IMR-90 (cell line): ENCODE measurements at regions not wholly inside any gene's neighbourhood (a gene's known extent, or its start where the extent isn't known, plus 50 kb on each side); places are given as distances from the start of the nearest gene placed in this dataset.

Experiments
- ATAC-seq: fragments of 200-7000 bp; cut with Tn5 transposase; 2 replicates; pipeline ENCODE4 v1.9.1; 2020; ENCODE audit warnings: low read depth, mild to moderate bottlenecking, moderate library complexity
- BruUV-seq: library from RNA; stranded (reverse); fragments of 400-500 nt; replicated peaks from 2 replicates; lab custom pipeline; 2021; lab: Mats Ljungman, UMichigan
- CTCF ChIA-PET: fragments of 300-600 bp; formaldehyde crosslinking; extraction: SDS; loops from one replicate; lab custom pipeline; 2021; ENCODE audit warnings: antibody characterized with exemption; lab: Yijun Ruan, JAX
- POLR2A ChIA-PET: fragments of 300-600 bp; sonication (Branson Sonifier 250); formaldehyde crosslinking; loops from one replicate; lab custom pipeline; 2022; ENCODE audit warnings: antibody characterized with exemption; ENCODE audit not compliant: unreplicated experiment; lab: Charles Lee
- DNase-seq: peaks from one replicate; pipeline ENCODE4 v3.0.0; 2013
- H2AFZ ChIP-seq: replicated peaks from 2 replicates; pipeline ENCODE3; 2013; ENCODE audit warnings: low read length, mild to moderate bottlenecking; ENCODE audit not compliant: poor library complexity
- H2AK5ac ChIP-seq: 2 replicates; pipeline ENCODE4 v1.6.1; 2013; ENCODE audit warnings: low read depth, low read length, inconsistent platforms
- H2AK9ac ChIP-seq: replicated peaks from 2 replicates; pipeline ENCODE3; 2013; ENCODE audit warnings: mild to moderate bottlenecking, low read depth, low read length, moderate library complexity; ENCODE audit not compliant: poor library complexity
- H2BK120ac ChIP-seq: 2 replicates; pipeline ENCODE4 v1.6.1; 2013; ENCODE audit warnings: low read depth, low read length, inconsistent platforms
- H2BK15ac ChIP-seq: 3 replicates; pipeline ENCODE4 v1.6.1; 2013; ENCODE audit warnings: low read depth, low read length, inconsistent platforms
- H2BK20ac ChIP-seq: 2 replicates; pipeline ENCODE4 v1.6.1; 2013; ENCODE audit warnings: low read depth, mild to moderate bottlenecking, inconsistent platforms, low read length, moderate library complexity
- H2BK5ac ChIP-seq: 2 replicates; pipeline ENCODE4 v1.6.1; 2013; ENCODE audit warnings: mild to moderate bottlenecking, low read depth, low read length, inconsistent platforms; ENCODE audit not compliant: poor library complexity, severe bottlenecking
- H3K14ac ChIP-seq: replicated peaks from 2 replicates; pipeline ENCODE4 v1.6.1; 2013; ENCODE audit warnings: low read depth, low read length, inconsistent platforms
- H3K18ac ChIP-seq: 2 replicates; pipeline ENCODE4 v1.6.1; 2013; ENCODE audit warnings: low read depth, low read length, control low read depth
- H3K23ac ChIP-seq: 2 replicates; pipeline ENCODE4 v1.6.1; 2013; ENCODE audit warnings: low read depth, low read length, inconsistent platforms
- H3K27ac ChIP-seq: 2 replicates; pipeline ENCODE4 v1.5.1; 2013; ENCODE audit warnings: mild to moderate bottlenecking, control low read depth, low read length; ENCODE audit not compliant: insufficient read depth
- H3K27me3 ChIP-seq: 2 replicates; pipeline ENCODE4 v1.6.1; 2013; ENCODE audit warnings: low read length; ENCODE audit not compliant: control insufficient read depth, insufficient read depth
- H3K36me3 ChIP-seq: 2 replicates; pipeline ENCODE4 v1.6.1; 2013; ENCODE audit warnings: low read length, mixed read lengths; ENCODE audit not compliant: control insufficient read depth, insufficient read depth
- H3K4ac ChIP-seq: 2 replicates; pipeline ENCODE4 v1.6.1; 2013; ENCODE audit warnings: low read depth, low read length, inconsistent platforms
- H3K4me1 ChIP-seq: 2 replicates; pipeline ENCODE4 v1.6.1; 2013; ENCODE audit warnings: low read length, mixed read lengths; ENCODE audit not compliant: control insufficient read depth, insufficient read depth
- H3K4me2 ChIP-seq: 2 replicates; pipeline ENCODE4 v1.6.1; 2013; ENCODE audit warnings: low read depth, mild to moderate bottlenecking, control low read depth, low read length, moderate library complexity
- H3K4me3 ChIP-seq: 2 replicates; pipeline ENCODE4 v1.5.1; 2013; ENCODE audit warnings: low read depth, mild to moderate bottlenecking, control low read depth, low read length, moderate library complexity; ENCODE audit not compliant: insufficient read depth
- H3K56ac ChIP-seq: 2 replicates; pipeline ENCODE4 v1.6.1; 2013; ENCODE audit warnings: low read length, inconsistent platforms; ENCODE audit not compliant: insufficient read depth; ENCODE audit errors: extremely low read depth
- H3K79me1 ChIP-seq, 2 experiments: 2 replicates each; pipeline ENCODE4 v1.6.1; 2013; ENCODE audit warnings: low read length in 2 of 2, inconsistent platforms in 1 of 2, low read depth in 1 of 2
- H3K9ac ChIP-seq: 2 replicates; pipeline ENCODE4 v1.6.1; 2013; ENCODE audit warnings: low read depth, low read length, control low read depth
- H3K9me1 ChIP-seq: 2 replicates; pipeline ENCODE4 v1.6.1; 2013; ENCODE audit warnings: low read length, inconsistent platforms; ENCODE audit not compliant: insufficient read depth
- H3K9me3 ChIP-seq: 2 replicates; pipeline ENCODE4 v1.6.1; 2013; ENCODE audit warnings: low read length; ENCODE audit not compliant: control insufficient read depth, insufficient read depth
- H4K20me1 ChIP-seq: 2 replicates; pipeline ENCODE4 v1.6.1; 2013; ENCODE audit warnings: low read length, inconsistent platforms; ENCODE audit not compliant: insufficient read depth
- H4K5ac ChIP-seq: 2 replicates; pipeline ENCODE4 v1.6.1; 2013; ENCODE audit warnings: mild to moderate bottlenecking, low read depth, low read length, control low read depth
- H4K8ac ChIP-seq, 2 experiments: 2 replicates each; pipeline ENCODE4 v1.6.1; 2013; ENCODE audit warnings: low read depth in 2 of 2, low read length in 2 of 2, control low read depth in 1 of 2, inconsistent platforms in 1 of 2
- H4K91ac ChIP-seq: 2 replicates; pipeline ENCODE4 v1.6.1; 2013; ENCODE audit warnings: low read depth, low read length, inconsistent platforms; ENCODE audit not compliant: insufficient read depth
- BHLHE40 ChIP-seq: fragments of 150-350 bp; IDR thresholded peaks from 2 replicates; pipeline ENCODE4 v1.6.1; 2016; ENCODE audit warnings: mild to moderate bottlenecking, low read depth, low read length
- CEBPB ChIP-seq: IDR thresholded peaks from 2 replicates; pipeline ENCODE4 v1.6.1; 2012; ENCODE audit warnings: low read depth, low read length, improper control_type of control experiment
- CHD1 ChIP-seq: IDR thresholded peaks from 2 replicates; pipeline ENCODE4 v1.6.1; 2012; ENCODE audit warnings: low read depth, low read length, improper control_type of control experiment
- MAFK ChIP-seq: IDR thresholded peaks from 2 replicates; pipeline ENCODE4 v1.6.1; 2012; ENCODE audit warnings: low read depth, low read length, improper control_type of control experiment
- MAZ ChIP-seq: IDR thresholded peaks from 2 replicates; pipeline ENCODE4 v1.6.1; 2012; ENCODE audit warnings: low read depth, mild to moderate bottlenecking, low read length, improper control_type of control experiment, moderate library complexity, borderline replicate concordance
- MXI1 ChIP-seq: IDR thresholded peaks from 2 replicates; pipeline ENCODE4 v1.6.1; 2012; ENCODE audit warnings: low read depth, mild to moderate bottlenecking, low read length, moderate library complexity, borderline replicate concordance
- POLR2A ChIP-seq: IDR thresholded peaks from 2 replicates; pipeline ENCODE4 v1.6.1; 2012; ENCODE audit warnings: mild to moderate bottlenecking, low read depth, low read length
- RAD21 ChIP-seq: IDR thresholded peaks from 2 replicates; pipeline ENCODE4 v1.6.1; 2012; ENCODE audit warnings: low read length, improper control_type of control experiment
- RCOR1 ChIP-seq: IDR thresholded peaks from 2 replicates; pipeline ENCODE4 v1.6.1; 2012; ENCODE audit warnings: mild to moderate bottlenecking, low read length, improper control_type of control experiment; ENCODE audit not compliant: insufficient replicate concordance
- RFX5 ChIP-seq: IDR thresholded peaks from 2 replicates; pipeline ENCODE4 v1.8.0; 2012; ENCODE audit warnings: low read depth, mild to moderate bottlenecking, low read length, moderate library complexity
- WGBS, 2 experiments: methylation state at CpG; one replicate each; pipeline versions ENCODE4 v1.1.5 to v1.1.7; 2013; ENCODE audit warnings: missing lambda C conversion rate in 2 of 2; ENCODE audit not compliant: insufficient read length in 1 of 2; ENCODE audit errors: extremely low coverage in 2 of 2; 5-methylcytosine and 5-hydroxymethylcytosine counted together
- dilution Hi-C: fragments of 300-500 bp; cut with HindIII; formaldehyde crosslinking; loops from one replicate; pipeline ENCODE4 v1.14.3; 2018; ENCODE audit warnings: low sequenced_read_pairs; ENCODE audit not compliant: unreplicated experiment
- in situ Hi-C: fragments of 300-500 bp; cut with MboI; formaldehyde crosslinking; loops from 3 replicates; pipeline ENCODE4 v1.14.3; 2019; ENCODE audit warnings: low sequenced_read_pairs, inconsistent platforms, mixed read lengths
- intact Hi-C: fragments of 100-400 bp; cut with micrococcal nuclease; formaldehyde crosslinking; loops from 2 replicates; pipeline ENCODE4 v1.10.0; 2022
- TF ChIP-seq, protein P1 (sequence below): fragments of 150-350 bp; IDR thresholded peaks from 2 replicates; pipeline ENCODE4 v1.6.1; 2016; ENCODE audit warnings: low read depth, mild to moderate bottlenecking, low read length, moderate library complexity, borderline replicate concordance
- TF ChIP-seq, protein P2 (sequence below): conservative IDR thresholded peaks from 2 replicates; pipeline ENCODE4 v1.5.1; 2012; ENCODE audit warnings: mild to moderate bottlenecking, low read depth, low read length, improper control_type of control experiment

DNA sequence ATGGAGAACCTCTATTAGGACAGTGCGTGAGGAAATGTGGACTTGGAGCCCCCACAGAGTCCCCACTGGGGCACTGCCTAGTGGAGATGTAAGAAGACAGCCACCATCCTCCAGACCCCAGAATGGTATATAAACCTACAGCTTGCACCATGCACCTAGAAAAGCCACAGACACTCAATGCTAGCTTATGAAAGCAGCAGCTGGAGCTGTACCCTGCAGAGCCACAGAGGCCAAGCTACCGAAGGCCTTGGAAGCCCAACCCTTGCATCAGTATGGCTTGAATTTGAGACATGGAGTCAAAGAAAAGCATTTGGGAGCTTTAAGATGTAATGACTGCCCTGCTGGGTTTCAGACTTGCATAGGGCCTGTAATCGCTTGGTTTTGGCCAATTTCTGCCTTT is 361.3 kb downstream of the ZNF248 start:
- Histone ChIP-seq H3K23ac (no peak overlapping the region), H3K9me1 (no peaks in the 10 kb centered on the region), H3K27ac (no peak overlapping the region), H2BK20ac (no peak overlapping the region), H3K4ac (no peak overlapping the region), H3K4me2 (no peak overlapping the region), H3K4me1 (no peaks in the 10 kb centered on the region), H2AK5ac (no peak overlapping the region), H2BK15ac (no peak overlapping the region), H3K4me3 (no peak overlapping the region), H3K18ac (no peak overlapping the region), H4K8ac (no peak overlapping the region), H2BK5ac (no peak overlapping the region), H3K9me3 (peaks cover 4% of the 10 kb centered on the region), H3K79me1 (no peaks in the 10 kb centered on the region), H4K20me1 (no peaks in the 10 kb centered on the region), H4K5ac (no peak overlapping the region), H3K27me3 (no peaks in the 10 kb centered on the region), H2BK120ac (no peak overlapping the region), H2AK9ac (no peak overlapping the region), H3K9ac (no peak overlapping the region), H3K36me3 (no peaks in the 10 kb centered on the region), H3K56ac (no peak overlapping the region), H3K14ac (no peak overlapping the region), H4K91ac (no peak overlapping the region), H2AFZ (no peak overlapping the region)
- ChIA-PET CTCF (no interaction called here), POLR2A (no interaction called here)
- TF ChIP-seq, protein P1, sequence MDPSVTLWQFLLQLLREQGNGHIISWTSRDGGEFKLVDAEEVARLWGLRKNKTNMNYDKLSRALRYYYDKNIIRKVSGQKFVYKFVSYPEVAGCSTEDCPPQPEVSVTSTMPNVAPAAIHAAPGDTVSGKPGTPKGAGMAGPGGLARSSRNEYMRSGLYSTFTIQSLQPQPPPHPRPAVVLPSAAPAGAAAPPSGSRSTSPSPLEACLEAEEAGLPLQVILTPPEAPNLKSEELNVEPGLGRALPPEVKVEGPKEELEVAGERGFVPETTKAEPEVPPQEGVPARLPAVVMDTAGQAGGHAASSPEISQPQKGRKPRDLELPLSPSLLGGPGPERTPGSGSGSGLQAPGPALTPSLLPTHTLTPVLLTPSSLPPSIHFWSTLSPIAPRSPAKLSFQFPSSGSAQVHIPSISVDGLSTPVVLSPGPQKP, result no peak
- TF ChIP-seq MAZ, result no peak
- no peak for TF ChIP-seq BHLHE40
- TF ChIP-seq MAFK, result no peak
- TF ChIP-seq POLR2A, result no peak
- no peak for TF ChIP-seq RFX5
- no peak for TF ChIP-seq CEBPB
- TF ChIP-seq MXI1, result no peak
- no peak for TF ChIP-seq RCOR1
- no peak for TF ChIP-seq CHD1
- TF ChIP-seq RAD21, result no peak
- TF ChIP-seq, protein P2, sequence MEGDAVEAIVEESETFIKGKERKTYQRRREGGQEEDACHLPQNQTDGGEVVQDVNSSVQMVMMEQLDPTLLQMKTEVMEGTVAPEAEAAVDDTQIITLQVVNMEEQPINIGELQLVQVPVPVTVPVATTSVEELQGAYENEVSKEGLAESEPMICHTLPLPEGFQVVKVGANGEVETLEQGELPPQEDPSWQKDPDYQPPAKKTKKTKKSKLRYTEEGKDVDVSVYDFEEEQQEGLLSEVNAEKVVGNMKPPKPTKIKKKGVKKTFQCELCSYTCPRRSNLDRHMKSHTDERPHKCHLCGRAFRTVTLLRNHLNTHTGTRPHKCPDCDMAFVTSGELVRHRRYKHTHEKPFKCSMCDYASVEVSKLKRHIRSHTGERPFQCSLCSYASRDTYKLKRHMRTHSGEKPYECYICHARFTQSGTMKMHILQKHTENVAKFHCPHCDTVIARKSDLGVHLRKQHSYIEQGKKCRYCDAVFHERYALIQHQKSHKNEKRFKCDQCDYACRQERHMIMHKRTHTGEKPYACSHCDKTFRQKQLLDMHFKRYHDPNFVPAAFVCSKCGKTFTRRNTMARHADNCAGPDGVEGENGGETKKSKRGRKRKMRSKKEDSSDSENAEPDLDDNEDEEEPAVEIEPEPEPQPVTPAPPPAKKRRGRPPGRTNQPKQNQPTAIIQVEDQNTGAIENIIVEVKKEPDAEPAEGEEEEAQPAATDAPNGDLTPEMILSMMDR, result no peak
- 57% methylated on average over 1 of the region's 3 CpGs; no CpG with 5 or more reads in 1 of the 2 experiments for WGBS, 2 experiments
- DNase-seq (no peak), ATAC-seq (no peak)
- dilution Hi-C loops (no loop called here), intact Hi-C loops (no loop called here), in situ Hi-C loops (no loop called here)
- BruUV-seq, result no TSS peak
